Neuron (in vitro differentiated cells): ENCODE measurements at regions not wholly inside any gene's neighbourhood (a gene's known extent, or its start where the extent isn't known, plus 50 kb on each side); places are given as distances from the start of the nearest gene placed in this dataset.
"Not testable (repeated sequence)": the region's sequence is repeated elsewhere in the genome, so short reads cannot be mapped to it uniquely, and the experiment has no call there.

Experiments
- H2AFZ ChIP-seq: one replicate; pipeline ENCODE4 v1.6.1; 2013; ENCODE audit warnings: low read depth, mild to moderate bottlenecking, inconsistent platforms, low read length, moderate library complexity
- H3K27me3 ChIP-seq: one replicate; pipeline ENCODE4 v1.6.1; 2013; ENCODE audit warnings: low read length; ENCODE audit not compliant: insufficient read depth
- H3K36me3 ChIP-seq: one replicate; pipeline ENCODE4 v1.6.1; 2013; ENCODE audit warnings: low read length; ENCODE audit not compliant: insufficient read depth
- H3K4me1 ChIP-seq: one replicate; pipeline ENCODE4 v1.6.1; 2013; ENCODE audit warnings: low read length; ENCODE audit not compliant: insufficient read depth
- H3K4me3 ChIP-seq: 2 replicates; pipeline ENCODE4 v1.5.1; 2013; ENCODE audit warnings: mild to moderate bottlenecking, low read length, moderate library complexity
- H3K9me3 ChIP-seq: one replicate; pipeline ENCODE4 v1.6.1; 2013; ENCODE audit warnings: low read length

DNA sequence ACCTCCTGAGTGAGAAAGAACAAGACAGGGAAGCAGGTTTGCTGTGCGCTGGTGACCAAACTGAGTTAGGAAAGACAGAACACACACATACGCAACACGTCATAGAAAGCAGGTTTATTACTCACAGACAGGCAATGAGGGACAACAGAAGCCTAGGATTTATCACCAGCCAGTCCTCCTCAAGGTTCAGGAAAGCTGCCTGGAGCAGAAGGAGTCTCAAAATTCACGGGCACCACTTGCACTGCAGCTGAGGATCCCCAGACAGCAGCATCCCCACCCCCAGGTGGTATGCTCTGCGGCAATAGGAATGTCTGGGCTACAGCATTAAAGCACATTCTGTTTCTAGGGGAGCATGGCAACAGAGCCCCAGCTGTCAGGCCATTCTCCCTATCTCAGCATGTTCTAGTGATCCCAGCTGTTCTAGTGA is 284.4 kb upstream of the RGPD4 start:
- Histone ChIP-seq H3K27me3 (no peaks in the 10 kb centered on the region), H3K36me3 (no peaks in the 10 kb centered on the region)

GRCh38 chr2:107543793-107544192 is 282.9 kb upstream of the RGPD4 start:
- no peak overlapping the region for H3K4me3 ChIP-seq
- no peaks in the 10 kb centered on the region for H3K4me1 ChIP-seq
- no peaks in the 10 kb centered on the region for H3K27me3 ChIP-seq
- no peaks in the 10 kb centered on the region for H3K36me3 ChIP-seq
- no peaks in the 10 kb centered on the region for H3K9me3 ChIP-seq
- H2AFZ ChIP-seq: no peak overlapping the region

More for the DNA sequence above, 284.4 kb upstream of the RGPD4 start:
- Histone ChIP-seq H3K9me3 (no peaks in the 10 kb centered on the region), H2AFZ (no peak overlapping the region), H3K4me3 (no peak overlapping the region), H3K4me1 (no peaks in the 10 kb centered on the region)

- Histone ChIP-seq H3K4me3 (no peak overlapping the region), H3K36me3 (no peaks in the 10 kb centered on the region), H2AFZ (no peak overlapping the region), H3K4me1 (no peaks in the 10 kb centered on the region), H3K27me3 (no peaks in the 10 kb centered on the region), H3K9me3 (no peaks in the 10 kb centered on the region)
Observed at GRCh38 chr2:107545066-107545465, 281.6 kb upstream of the RGPD4 start.

DNA sequence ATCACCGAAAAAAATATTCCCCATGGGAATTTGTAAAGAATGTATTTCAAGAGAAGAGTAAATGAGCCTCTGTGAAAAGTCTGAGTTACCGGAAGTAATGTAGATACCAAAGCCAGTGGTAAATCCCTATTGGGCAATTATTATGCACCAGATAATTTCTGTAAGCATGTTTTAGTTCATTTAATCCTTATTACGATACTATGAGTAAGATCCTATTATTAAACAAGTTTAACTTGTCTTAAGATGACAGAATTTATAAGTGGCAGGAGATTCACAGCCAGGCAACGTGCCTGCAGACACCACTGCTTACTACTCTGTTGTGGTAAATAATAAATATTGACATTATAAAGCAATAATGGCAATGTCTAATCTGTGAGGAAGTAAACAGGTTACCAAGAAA is 280.8 kb upstream of the RGPD4 start:
- H3K4me1 ChIP-seq: no peaks in the 10 kb centered on the region
- H3K27me3 ChIP-seq: no peaks in the 10 kb centered on the region
- no peaks in the 10 kb centered on the region for H3K9me3 ChIP-seq
- no peak overlapping the region for H3K4me3 ChIP-seq
- H3K36me3 ChIP-seq: no peaks in the 10 kb centered on the region
- H2AFZ ChIP-seq: no peak overlapping the region

GRCh38 chr2:107548216-107548615 is 278.5 kb upstream of the RGPD4 start:
- Histone ChIP-seq H3K4me1 (no peaks in the 10 kb centered on the region), H2AFZ (no peak overlapping the region), H3K36me3 (no peaks in the 10 kb centered on the region), H3K4me3 (no peak overlapping the region), H3K9me3 (no peaks in the 10 kb centered on the region), H3K27me3 (no peaks in the 10 kb centered on the region)

DNA sequence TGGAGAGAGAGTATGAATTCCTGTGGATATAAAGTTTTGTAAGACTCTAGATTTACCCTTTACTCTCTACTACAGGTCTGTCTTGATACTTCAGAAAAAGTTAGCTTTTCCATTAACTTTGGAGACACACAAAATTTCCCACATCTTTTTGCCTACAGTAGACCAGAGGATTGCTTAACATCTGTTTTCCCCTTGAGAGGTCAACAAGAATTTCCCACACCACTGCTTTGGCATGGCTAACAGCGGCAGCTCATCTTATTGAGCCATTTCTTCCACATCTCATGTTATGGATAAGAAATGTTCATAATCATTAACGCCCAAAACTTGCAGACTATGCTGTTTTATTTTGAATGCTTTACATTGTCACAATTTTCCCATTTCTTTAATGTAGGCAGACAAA is 273.6 kb upstream of the RGPD4 start:
- no peaks in the 10 kb centered on the region for H3K27me3 ChIP-seq
- H2AFZ ChIP-seq: no peak overlapping the region
- H3K4me1 ChIP-seq: no peaks in the 10 kb centered on the region
- H3K9me3 ChIP-seq: no peaks in the 10 kb centered on the region
- H3K36me3 ChIP-seq: no peaks in the 10 kb centered on the region
- no peak overlapping the region for H3K4me3 ChIP-seq

DNA sequence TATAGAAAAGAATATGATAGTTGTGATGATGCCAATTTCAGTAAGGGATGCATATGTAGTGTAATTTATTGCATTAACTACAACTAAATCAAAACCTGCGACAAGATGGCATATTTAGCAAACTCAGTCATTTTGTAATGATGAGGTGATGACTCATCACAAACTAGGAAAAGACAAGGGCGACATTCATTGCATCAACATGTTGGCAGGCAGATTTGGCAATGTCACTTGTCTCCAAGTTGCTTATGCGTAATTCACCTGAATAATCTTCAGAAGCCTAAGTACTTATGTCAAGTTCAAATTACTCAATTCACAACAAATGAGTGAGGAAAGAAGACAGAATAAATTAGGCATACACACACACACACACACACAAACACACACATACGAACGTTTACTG is 273.2 kb upstream of the RGPD4 start:
- Histone ChIP-seq H3K4me1 (no peaks in the 10 kb centered on the region), H3K36me3 (no peaks in the 10 kb centered on the region), H2AFZ (no peak overlapping the region), H3K9me3 (no peaks in the 10 kb centered on the region), H3K27me3 (no peaks in the 10 kb centered on the region), H3K4me3 (no peak overlapping the region)

- Histone ChIP-seq H3K9me3 (no peaks in the 10 kb centered on the region), H3K4me3 (no peak overlapping the region), H3K27me3 (no peaks in the 10 kb centered on the region), H3K36me3 (no peaks in the 10 kb centered on the region), H3K4me1 (no peaks in the 10 kb centered on the region), H2AFZ (no peak overlapping the region)
Observed at GRCh38 chr2:107556038-107556627, 270.6 kb upstream of the RGPD4 start.

DNA sequence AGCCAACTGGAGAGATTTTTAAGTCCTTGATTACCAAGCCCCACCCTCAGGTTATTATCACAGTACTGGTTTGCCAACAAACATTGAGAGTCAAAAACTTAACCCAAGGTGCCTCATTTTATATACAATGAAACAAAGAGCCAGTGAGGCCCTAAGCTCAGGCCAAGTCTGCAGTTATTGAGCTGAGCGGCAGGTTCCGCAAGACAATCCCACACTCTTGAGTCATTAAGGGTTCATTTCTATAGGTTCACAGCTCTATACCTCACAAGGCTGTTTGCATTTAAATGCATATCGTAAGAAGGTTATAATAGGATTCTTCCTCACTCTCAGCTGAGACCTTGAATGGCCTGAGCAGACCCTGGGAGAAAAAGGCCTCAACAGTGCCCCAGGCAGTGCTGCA is 268.4 kb upstream of the RGPD4 start:
- H3K4me3 ChIP-seq: no peak overlapping the region
- H2AFZ ChIP-seq: no peak overlapping the region
- no peaks in the 10 kb centered on the region for H3K36me3 ChIP-seq
- no peaks in the 10 kb centered on the region for H3K9me3 ChIP-seq
- H3K4me1 ChIP-seq: no peaks in the 10 kb centered on the region
- no peaks in the 10 kb centered on the region for H3K27me3 ChIP-seq

DNA sequence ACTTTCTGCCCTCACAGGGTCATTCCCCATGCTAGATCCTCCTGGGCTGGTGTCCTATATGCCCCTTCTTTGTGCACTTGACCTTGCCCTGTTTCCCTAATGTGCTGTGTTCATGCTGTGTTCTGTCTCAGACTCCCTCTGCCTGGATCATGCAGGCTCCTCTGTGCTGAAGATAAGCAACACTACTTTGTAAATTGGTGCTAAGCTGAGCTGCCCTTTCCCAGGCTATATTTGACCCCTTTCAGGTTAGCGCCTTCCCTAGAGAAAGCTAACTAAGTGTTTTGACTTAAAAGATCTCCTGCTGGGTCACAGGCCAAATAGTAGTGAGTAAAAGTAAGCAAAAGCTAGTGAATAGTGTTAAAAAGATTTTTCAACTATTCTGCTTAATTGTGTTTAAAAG is 257.2 kb upstream of the RGPD4 start:
- H2AFZ ChIP-seq: no peak overlapping the region
- no peaks in the 10 kb centered on the region for H3K27me3 ChIP-seq
- H3K36me3 ChIP-seq: no peaks in the 10 kb centered on the region
- H3K4me3 ChIP-seq: no peak overlapping the region
- H3K9me3 ChIP-seq: no peaks in the 10 kb centered on the region
- no peaks in the 10 kb centered on the region for H3K4me1 ChIP-seq

- Histone ChIP-seq H3K27me3 (no peaks in the 10 kb centered on the region), H3K4me3 (no peak overlapping the region), H3K9me3 (no peaks in the 10 kb centered on the region), H3K36me3 (no peaks in the 10 kb centered on the region), H3K4me1 (no peaks in the 10 kb centered on the region), H2AFZ (no peak overlapping the region)
Observed at GRCh38 chr2:107570876-107571275, 255.8 kb upstream of the RGPD4 start.

DNA sequence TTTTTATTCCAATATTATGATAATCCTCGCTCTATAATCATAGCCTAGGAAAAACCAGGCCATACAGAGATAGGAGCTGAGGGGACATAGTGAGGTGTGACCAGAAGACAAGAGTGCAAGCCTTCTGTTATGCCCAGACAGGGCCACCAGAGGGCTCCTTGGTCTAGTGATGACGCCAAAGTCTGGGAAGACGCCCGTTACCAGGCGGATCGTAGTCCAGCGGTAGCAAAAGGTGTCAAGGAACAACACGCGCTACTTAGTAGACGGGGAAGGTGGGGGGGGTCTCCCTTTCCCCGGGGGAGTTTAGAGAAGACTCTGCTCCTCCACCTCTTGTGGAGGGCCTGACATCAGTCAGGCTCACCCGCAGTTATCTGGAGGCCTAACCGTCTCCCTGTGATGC is 253.8 kb upstream of the RGPD4 start:
- H3K36me3 ChIP-seq, H3K27me3 ChIP-seq, H3K4me3 ChIP-seq, H3K4me1 ChIP-seq, H3K9me3 ChIP-seq, H2AFZ ChIP-seq: not testable (repeated sequence)

GRCh38 chr2:107576991-107577390 is 249.7 kb upstream of the RGPD4 start:
- Histone ChIP-seq H3K36me3 (no peaks in the 10 kb centered on the region), H3K27me3 (no peaks in the 10 kb centered on the region), H3K4me1 (no peaks in the 10 kb centered on the region), H2AFZ (no peak overlapping the region), H3K9me3 (no peaks in the 10 kb centered on the region), H3K4me3 (no peak overlapping the region)

DNA sequence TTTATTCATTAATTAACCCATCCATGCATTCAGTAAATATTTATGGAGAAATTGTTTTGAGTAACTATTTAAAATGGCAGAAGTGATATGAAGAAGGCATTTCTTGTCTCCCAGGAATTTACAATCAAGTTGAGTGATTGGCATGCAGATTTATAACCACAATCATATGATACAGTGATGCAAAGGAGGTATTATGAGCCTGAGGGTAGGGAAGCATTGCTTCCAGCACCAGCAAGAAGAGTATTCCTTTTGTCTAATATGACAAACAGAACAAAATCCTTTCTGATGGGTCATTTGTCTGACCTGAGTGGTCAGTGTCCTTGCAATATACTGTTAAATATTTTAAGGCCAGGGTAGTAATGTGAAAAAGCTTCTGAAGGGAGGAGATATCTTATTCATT is 244.2 kb upstream of the RGPD4 start:
- H3K4me3 ChIP-seq: no peak overlapping the region
- no peaks in the 10 kb centered on the region for H3K36me3 ChIP-seq
- no peaks in the 10 kb centered on the region for H3K4me1 ChIP-seq
- H3K9me3 ChIP-seq: no peaks in the 10 kb centered on the region
- no peaks in the 10 kb centered on the region for H3K27me3 ChIP-seq
- H2AFZ ChIP-seq: no peak overlapping the region
